MM.1S (cell line): ENCODE measurements at regions not wholly inside any gene's neighbourhood (a gene's known extent, or its start where the extent isn't known, plus 50 kb on each side); places are given as distances from the start of the nearest gene placed in this dataset.

ENCODE experiments used
- DNase-seq: peaks from one replicate; pipeline ENCODE4 v3.0.0-alpha.2; 2015
- H2AFZ ChIP-seq: fragments of 300-600 bp; sonication (generic); 2 replicates; pipeline ENCODE4 v1.6.0; 2016; ENCODE audit warnings: antibody characterized with exemption, low read length
- H3F3A ChIP-seq: fragments of 300-600 bp; sonication (generic); 2 replicates; pipeline ENCODE4 v1.6.1; 2016; ENCODE audit warnings: mild to moderate bottlenecking, antibody characterized with exemption, low read length, moderate library complexity, mixed read lengths; ENCODE audit not compliant: insufficient read depth
- H3K27ac ChIP-seq: fragments of 300-600 bp; sonication (generic); 2 replicates; pipeline ENCODE4 v1.5.1; 2016; ENCODE audit warnings: mild to moderate bottlenecking, low read length
- H3K27me3 ChIP-seq: fragments of 300-600 bp; sonication (generic); replicated peaks from 2 replicates; pipeline ENCODE4 v1.6.0; 2016; ENCODE audit warnings: low read length; ENCODE audit not compliant: insufficient read depth
- H3K36me3 ChIP-seq: fragments of 300-600 bp; sonication (generic); replicated peaks from 2 replicates; pipeline ENCODE4 v1.6.1; 2016; ENCODE audit warnings: mild to moderate bottlenecking, low read length, mixed read lengths; ENCODE audit not compliant: insufficient read depth
- H3K4me1 ChIP-seq: fragments of 300-600 bp; sonication (generic); 2 replicates; pipeline ENCODE4 v1.6.1; 2016; ENCODE audit warnings: low read length, mixed read lengths
- H3K4me2 ChIP-seq: fragments of 300-600 bp; sonication (generic); 2 replicates; pipeline ENCODE4 v1.6.0; 2016; ENCODE audit warnings: low read depth, low read length
- H3K4me3 ChIP-seq: fragments of 300-600 bp; sonication (generic); 2 replicates; pipeline ENCODE4 v1.5.1; 2016; ENCODE audit warnings: low read length, mixed read lengths
- H3K79me2 ChIP-seq: fragments of 300-600 bp; sonication (generic); 2 replicates; pipeline ENCODE4 v1.6.1; 2016; ENCODE audit warnings: mixed run types, low read length, mixed read lengths
- H3K9ac ChIP-seq: fragments of 300-600 bp; sonication (generic); 2 replicates; pipeline ENCODE4 v1.6.1; 2016; ENCODE audit warnings: low read length, mixed read lengths
- H3K9me2 ChIP-seq: fragments of 300-600 bp; sonication (generic); replicated peaks from 2 replicates; pipeline ENCODE4 v1.6.1; 2016; ENCODE audit warnings: mild to moderate bottlenecking, low read length, mixed read lengths; ENCODE audit not compliant: insufficient read depth
- H3K9me3 ChIP-seq: fragments of 300-600 bp; sonication (generic); replicated peaks from 2 replicates; pipeline ENCODE4 v1.6.1; 2016; ENCODE audit warnings: mild to moderate bottlenecking, low read length, mixed read lengths; ENCODE audit not compliant: insufficient read depth
- H4K20me1 ChIP-seq: fragments of 300-600 bp; sonication (generic); 2 replicates; pipeline ENCODE4 v1.6.1; 2016; ENCODE audit warnings: mild to moderate bottlenecking, low read length, moderate library complexity, mixed read lengths; ENCODE audit not compliant: insufficient read depth
- CTCF ChIP-seq: fragments of 300-600 bp; sonication (generic); IDR thresholded peaks from 2 replicates; pipeline ENCODE4 v1.5.1; 2016; ENCODE audit warnings: antibody characterized with exemption, low read length, mixed read lengths
- EZH2 ChIP-seq: fragments of 300-600 bp; sonication (generic); optimal IDR thresholded peaks from 2 replicates; pipeline ENCODE3; 2017; ENCODE audit warnings: low read depth, mild to moderate bottlenecking, antibody characterized with exemption, low read length, mixed read lengths
- EZH2phosphoT487 ChIP-seq: fragments of 300-600 bp; sonication (generic); IDR thresholded peaks from 2 replicates; pipeline ENCODE4 v1.6.1; 2018; ENCODE audit warnings: antibody characterized with exemption, low read length

GRCh38 chr12:34599530-34600513, 577.5 kb downstream of the ALG10 start:
- Histone ChIP-seq H4K20me1 (no peaks in the 10 kb centered on the region), H3K4me1 (no peaks in the 10 kb centered on the region), H3K79me2 (no peaks in the 10 kb centered on the region), H3K36me3 (no peaks in the 10 kb centered on the region), H3K9ac (no peak overlapping the region), H3K27me3 (no peaks in the 10 kb centered on the region), H3F3A (no peaks in the 10 kb centered on the region), H3K4me3 (no peak overlapping the region), H3K9me2 (no peaks in the 10 kb centered on the region), H3K4me2 (no peak overlapping the region), H2AFZ (no peak overlapping the region), H3K27ac (no peak overlapping the region), H3K9me3 (no peaks in the 10 kb centered on the region)
- TF ChIP-seq EZH2phosphoT487, result no peak
- no peak for TF ChIP-seq EZH2
- no peak for TF ChIP-seq CTCF
- DNase-seq, result no peak

- Histone ChIP-seq H3K9me3 (no peaks in the 10 kb centered on the region), H3K36me3 (no peaks in the 10 kb centered on the region), H3K4me3 (no peak overlapping the region), H2AFZ (no peak overlapping the region), H3F3A (no peaks in the 10 kb centered on the region), H3K4me1 (no peaks in the 10 kb centered on the region), H3K9ac (no peak overlapping the region), H3K27ac (no peak overlapping the region), H3K4me2 (no peak overlapping the region), H4K20me1 (no peaks in the 10 kb centered on the region), H3K79me2 (no peaks in the 10 kb centered on the region), H3K9me2 (no peaks in the 10 kb centered on the region), H3K27me3 (no peaks in the 10 kb centered on the region)
- TF ChIP-seq CTCF, result no peak
- no peak for TF ChIP-seq EZH2phosphoT487
- TF ChIP-seq EZH2, result no peak
- no peak for DNase-seq
These were observed 578.5 kb downstream of the ALG10 start for GRCh38 chr12:34600592-34601462.

GRCh38 chr12:34601689-34602088, 579.4 kb downstream of the ALG10 start:
- H2AFZ ChIP-seq, result no peak overlapping the region
- H3K4me2 ChIP-seq, result no peak overlapping the region
- H3K9ac ChIP-seq, result no peak overlapping the region
- no peaks in the 10 kb centered on the region for H3F3A ChIP-seq
- H4K20me1 ChIP-seq, result no peaks in the 10 kb centered on the region
- no peak overlapping the region for H3K27ac ChIP-seq
- H3K79me2 ChIP-seq, result no peaks in the 10 kb centered on the region
- no peak overlapping the region for H3K4me3 ChIP-seq
- no peaks in the 10 kb centered on the region for H3K9me2 ChIP-seq
- H3K36me3 ChIP-seq, result no peaks in the 10 kb centered on the region
- no peaks in the 10 kb centered on the region for H3K27me3 ChIP-seq
- DNase-seq, result no peak
- no peaks in the 10 kb centered on the region for H3K9me3 ChIP-seq
- no peaks in the 10 kb centered on the region for H3K4me1 ChIP-seq
- TF ChIP-seq EZH2, result no peak
- TF ChIP-seq EZH2phosphoT487, result no peak
- TF ChIP-seq CTCF, result no peak
